HepG2 (cell line): ENCODE measurements at regions not wholly inside any gene's neighbourhood (a gene's known extent, or its start where the extent isn't known, plus 50 kb on each side); places are given as distances from the start of the nearest gene placed in this dataset.

Experiments used
- FOXO1 ChIP-seq: sonication (generic); formaldehyde crosslinking; IDR thresholded peaks from 2 replicates; pipeline ENCODE4 v1.4.0; 2020; ENCODE audit warnings: missing genetic modification reagents
- NFE2L2 ChIP-seq: fragments of 150-350 bp; IDR thresholded peaks from 2 replicates; pipeline ENCODE4 v1.6.1; 2014; ENCODE audit warnings: low read length
- PITX1 ChIP-seq: sonication (generic); formaldehyde crosslinking; IDR thresholded peaks from 2 replicates; pipeline ENCODE4 v1.5.1; 2020; ENCODE audit warnings: mild to moderate bottlenecking, missing genetic modification reagents
- ZMYM3 ChIP-seq: sonication (generic); formaldehyde crosslinking; IDR thresholded peaks from 2 replicates; pipeline ENCODE4 v1.5.1; 2020; ENCODE audit warnings: mild to moderate bottlenecking, missing genetic modification reagents
- ZNF30 ChIP-seq: sonication (generic); formaldehyde crosslinking; IDR thresholded peaks from 2 replicates; pipeline ENCODE4 v1.5.0; 2020; ENCODE audit warnings: mild to moderate bottlenecking, missing genetic modification reagents
- ZNF33A ChIP-seq: sonication (generic); formaldehyde crosslinking; IDR thresholded peaks from 2 replicates; pipeline ENCODE4 v1.5.1; 2020; ENCODE audit warnings: missing genetic modification reagents, mild to moderate bottlenecking, moderate library complexity, borderline replicate concordance
- ZNF543 ChIP-seq: sonication (generic); formaldehyde crosslinking; IDR thresholded peaks from 2 replicates; pipeline ENCODE4 v1.4.0; 2020; ENCODE audit warnings: mild to moderate bottlenecking, missing genetic modification reagents
- ZNF724P ChIP-seq: sonication (generic); formaldehyde crosslinking; IDR thresholded peaks from 2 replicates; pipeline ENCODE4 v1.8.0; 2022; ENCODE audit warnings: missing genetic modification reagents, borderline replicate concordance
- TF ChIP-seq, protein P1 (sequence below): sonication (generic); formaldehyde crosslinking; IDR thresholded peaks from 2 replicates; pipeline ENCODE4 v1.8.1; 2023; ENCODE audit warnings: mild to moderate bottlenecking, missing genetic modification reagents
- TF ChIP-seq, protein P2 (sequence below): sonication (generic); formaldehyde crosslinking; IDR thresholded peaks from 2 replicates; pipeline ENCODE4 v1.9.0; 2021; ENCODE audit warnings: missing genetic modification reagents, borderline replicate concordance
- TF ChIP-seq, protein P3 (sequence below): sonication (generic); formaldehyde crosslinking; IDR thresholded peaks from 2 replicates; pipeline ENCODE4 v1.5.0; 2020; ENCODE audit warnings: mild to moderate bottlenecking, missing genetic modification reagents
- TF ChIP-seq, protein P4 (sequence below), 2 experiments: sonication (generic) in 1 of 2; formaldehyde crosslinking in 1 of 2; IDR thresholded peaks; 2 replicates each; pipeline versions ENCODE4 v1.5.1 to v1.6.1; 2011 to 2020; ENCODE audit warnings: borderline replicate concordance in 1 of 2, low read depth in 1 of 2, low read length in 1 of 2, mild to moderate bottlenecking in 1 of 2, missing genetic modification reagents in 1 of 2, moderate library complexity in 1 of 2

DNA sequence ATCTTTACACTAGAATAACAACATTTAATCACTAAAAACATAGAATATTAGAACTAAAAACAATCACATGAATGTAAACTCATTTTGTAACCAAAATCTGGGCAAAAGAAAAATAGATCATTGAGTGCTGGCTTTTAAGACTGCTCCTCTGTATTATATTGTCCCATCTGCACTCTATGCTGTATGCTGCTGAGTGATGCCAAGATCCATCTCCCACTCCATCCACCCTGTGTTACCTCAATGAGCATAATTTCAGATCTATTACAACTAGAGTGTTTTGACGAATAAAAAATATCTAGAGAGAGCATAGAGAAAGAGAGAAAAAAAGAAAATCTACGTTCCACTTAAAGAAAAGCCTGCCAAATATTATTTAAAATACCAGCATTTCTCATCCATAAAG lies 1060.4 kb downstream of the ZPLD1 start (continued):
- TF ChIP-seq, protein P1, sequence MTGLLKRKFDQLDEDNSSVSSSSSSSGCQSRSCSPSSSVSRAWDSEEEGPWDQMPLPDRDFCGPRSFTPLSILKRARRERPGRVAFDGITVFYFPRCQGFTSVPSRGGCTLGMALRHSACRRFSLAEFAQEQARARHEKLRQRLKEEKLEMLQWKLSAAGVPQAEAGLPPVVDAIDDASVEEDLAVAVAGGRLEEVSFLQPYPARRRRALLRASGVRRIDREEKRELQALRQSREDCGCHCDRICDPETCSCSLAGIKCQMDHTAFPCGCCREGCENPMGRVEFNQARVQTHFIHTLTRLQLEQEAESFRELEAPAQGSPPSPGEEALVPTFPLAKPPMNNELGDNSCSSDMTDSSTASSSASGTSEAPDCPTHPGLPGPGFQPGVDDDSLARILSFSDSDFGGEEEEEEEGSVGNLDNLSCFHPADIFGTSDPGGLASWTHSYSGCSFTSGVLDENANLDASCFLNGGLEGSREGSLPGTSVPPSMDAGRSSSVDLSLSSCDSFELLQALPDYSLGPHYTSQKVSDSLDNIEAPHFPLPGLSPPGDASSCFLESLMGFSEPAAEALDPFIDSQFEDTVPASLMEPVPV (CRISPR knock-in tag): no peak
- TF ChIP-seq, protein P2, sequence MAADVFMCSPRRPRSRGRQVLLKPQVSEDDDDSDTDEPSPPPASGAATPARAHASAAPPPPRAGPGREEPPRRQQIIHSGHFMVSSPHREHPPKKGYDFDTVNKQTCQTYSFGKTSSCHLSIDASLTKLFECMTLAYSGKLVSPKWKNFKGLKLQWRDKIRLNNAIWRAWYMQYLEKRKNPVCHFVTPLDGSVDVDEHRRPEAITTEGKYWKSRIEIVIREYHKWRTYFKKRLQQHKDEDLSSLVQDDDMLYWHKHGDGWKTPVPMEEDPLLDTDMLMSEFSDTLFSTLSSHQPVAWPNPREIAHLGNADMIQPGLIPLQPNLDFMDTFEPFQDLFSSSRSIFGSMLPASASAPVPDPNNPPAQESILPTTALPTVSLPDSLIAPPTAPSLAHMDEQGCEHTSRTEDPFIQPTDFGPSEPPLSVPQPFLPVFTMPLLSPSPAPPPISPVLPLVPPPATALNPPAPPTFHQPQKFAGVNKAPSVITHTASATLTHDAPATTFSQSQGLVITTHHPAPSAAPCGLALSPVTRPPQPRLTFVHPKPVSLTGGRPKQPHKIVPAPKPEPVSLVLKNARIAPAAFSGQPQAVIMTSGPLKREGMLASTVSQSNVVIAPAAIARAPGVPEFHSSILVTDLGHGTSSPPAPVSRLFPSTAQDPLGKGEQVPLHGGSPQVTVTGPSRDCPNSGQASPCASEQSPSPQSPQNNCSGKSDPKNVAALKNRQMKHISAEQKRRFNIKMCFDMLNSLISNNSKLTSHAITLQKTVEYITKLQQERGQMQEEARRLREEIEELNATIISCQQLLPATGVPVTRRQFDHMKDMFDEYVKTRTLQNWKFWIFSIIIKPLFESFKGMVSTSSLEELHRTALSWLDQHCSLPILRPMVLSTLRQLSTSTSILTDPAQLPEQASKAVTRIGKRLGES (CRISPR knock-in tag): no peak
- TF ChIP-seq NFE2L2 (no peak), ZNF33A (CRISPR knock-in tag) (no peak), ZMYM3 (no peak), ZNF543 (CRISPR knock-in tag) (no peak), ZNF30 (CRISPR knock-in tag) (no peak), FOXO1 (CRISPR knock-in tag) (no peak), PITX1 (CRISPR knock-in tag) (no peak), ZNF724P (CRISPR knock-in tag) (no peak)
- TF ChIP-seq, protein P3, sequence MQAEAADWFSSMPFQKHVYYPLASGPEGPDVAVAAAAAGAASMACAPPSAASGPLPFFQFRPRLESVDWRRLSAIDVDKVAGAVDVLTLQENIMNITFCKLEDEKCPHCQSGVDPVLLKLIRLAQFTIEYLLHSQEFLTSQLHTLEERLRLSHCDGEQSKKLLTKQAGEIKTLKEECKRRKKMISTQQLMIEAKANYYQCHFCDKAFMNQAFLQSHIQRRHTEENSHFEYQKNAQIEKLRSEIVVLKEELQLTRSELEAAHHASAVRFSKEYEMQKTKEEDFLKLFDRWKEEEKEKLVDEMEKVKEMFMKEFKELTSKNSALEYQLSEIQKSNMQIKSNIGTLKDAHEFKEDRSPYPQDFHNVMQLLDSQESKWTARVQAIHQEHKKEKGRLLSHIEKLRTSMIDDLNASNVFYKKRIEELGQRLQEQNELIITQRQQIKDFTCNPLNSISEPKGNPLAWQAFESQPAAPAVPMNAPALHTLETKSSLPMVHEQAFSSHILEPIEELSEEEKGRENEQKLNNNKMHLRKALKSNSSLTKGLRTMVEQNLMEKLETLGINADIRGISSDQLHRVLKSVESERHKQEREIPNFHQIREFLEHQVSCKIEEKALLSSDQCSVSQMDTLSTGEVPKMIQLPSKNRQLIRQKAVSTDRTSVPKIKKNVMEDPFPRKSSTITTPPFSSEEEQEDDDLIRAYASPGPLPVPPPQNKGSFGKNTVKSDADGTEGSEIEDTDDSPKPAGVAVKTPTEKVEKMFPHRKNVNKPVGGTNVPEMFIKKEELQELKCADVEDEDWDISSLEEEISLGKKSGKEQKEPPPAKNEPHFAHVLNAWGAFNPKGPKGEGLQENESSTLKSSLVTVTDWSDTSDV: no peak
- TF ChIP-seq, protein P4, sequence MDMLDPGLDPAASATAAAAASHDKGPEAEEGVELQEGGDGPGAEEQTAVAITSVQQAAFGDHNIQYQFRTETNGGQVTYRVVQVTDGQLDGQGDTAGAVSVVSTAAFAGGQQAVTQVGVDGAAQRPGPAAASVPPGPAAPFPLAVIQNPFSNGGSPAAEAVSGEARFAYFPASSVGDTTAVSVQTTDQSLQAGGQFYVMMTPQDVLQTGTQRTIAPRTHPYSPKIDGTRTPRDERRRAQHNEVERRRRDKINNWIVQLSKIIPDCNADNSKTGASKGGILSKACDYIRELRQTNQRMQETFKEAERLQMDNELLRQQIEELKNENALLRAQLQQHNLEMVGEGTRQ (IDR thresholded peaks at IDR 0.05; ENCODE audit: low read depth, low read length): no peak
- TF ChIP-seq, protein P4 (CRISPR knock-in tag; IDR thresholded peaks at IDR 0.05; ENCODE audit: borderline replicate concordance): no peak
